H9 (cell line): ENCODE measurements at regions not wholly inside any gene's neighbourhood (a gene's known extent, or its start where the extent isn't known, plus 50 kb on each side); places are given as distances from the start of the nearest gene placed in this dataset.

ENCODE experiments used
- DNase-seq: peaks from one replicate; pipeline ENCODE4 v3.0.0-alpha.2; 2017
- H2AFZ ChIP-seq: one replicate; pipeline ENCODE4 v1.6.1; 2013; ENCODE audit warnings: mild to moderate bottlenecking, low read length, control low read depth, moderate library complexity
- H2AK5ac ChIP-seq: 2 replicates; pipeline ENCODE4 v1.6.1; 2013; ENCODE audit warnings: low read length, control low read depth, mixed read lengths; ENCODE audit not compliant: insufficient read length
- H2BK120ac ChIP-seq: one replicate; pipeline ENCODE4 v1.6.1; 2013; ENCODE audit warnings: low read depth, mild to moderate bottlenecking, low read length, control low read depth, inconsistent platforms; ENCODE audit not compliant: poor library complexity, severe bottlenecking
- H2BK12ac ChIP-seq: 2 replicates; pipeline ENCODE4 v1.6.1; 2013; ENCODE audit warnings: low read length, control low read depth, mixed read lengths, low read depth; ENCODE audit not compliant: insufficient read length
- H2BK15ac ChIP-seq: 2 replicates; pipeline ENCODE4 v1.6.1; 2013; ENCODE audit warnings: low read depth, low read length, control low read depth
- H2BK20ac ChIP-seq: one replicate; pipeline ENCODE4 v1.6.1; 2013; ENCODE audit warnings: low read depth, mild to moderate bottlenecking, low read length, control low read depth, inconsistent platforms; ENCODE audit not compliant: poor library complexity, severe bottlenecking
- H2BK5ac ChIP-seq: 2 replicates; pipeline ENCODE4 v1.6.1; 2013; ENCODE audit warnings: low read length, control low read depth, mixed read lengths; ENCODE audit not compliant: insufficient read length
- H3K14ac ChIP-seq: 2 replicates; pipeline ENCODE4 v1.6.1; 2013; ENCODE audit warnings: low read length, control low read depth; ENCODE audit not compliant: insufficient read depth
- H3K18ac ChIP-seq: 2 replicates; pipeline ENCODE4 v1.6.1; 2013; ENCODE audit warnings: low read depth, mild to moderate bottlenecking, mixed read lengths, low read length, control low read depth; ENCODE audit not compliant: insufficient read length
- H3K23ac ChIP-seq: 2 replicates; pipeline ENCODE4 v1.6.1; 2013; ENCODE audit warnings: low read length, control low read depth, mixed read lengths, low read depth; ENCODE audit not compliant: insufficient read length
- H3K23me2 ChIP-seq: 2 replicates; pipeline ENCODE4 v1.6.1; 2013; ENCODE audit warnings: low read depth, mild to moderate bottlenecking, mixed read lengths, low read length, control low read depth; ENCODE audit not compliant: insufficient read length, poor library complexity, severe bottlenecking
- H3K27ac ChIP-seq: 2 replicates; pipeline ENCODE4 v1.5.1; 2013; ENCODE audit warnings: low read length, control low read depth, mixed read lengths, low read depth; ENCODE audit not compliant: insufficient read length
- H3K27me3 ChIP-seq: 2 replicates; pipeline ENCODE4 v1.6.1; 2013; ENCODE audit warnings: low read length, control low read depth, inconsistent platforms; ENCODE audit not compliant: insufficient read depth
- H3K4ac ChIP-seq: 2 replicates; pipeline ENCODE4 v1.6.1; 2013; ENCODE audit warnings: low read depth, mild to moderate bottlenecking, control low read depth, inconsistent platforms, low read length, moderate library complexity
- H3K4me1 ChIP-seq: 2 replicates; pipeline ENCODE4 v1.6.1; 2013; ENCODE audit warnings: low read length, control low read depth, inconsistent platforms; ENCODE audit not compliant: insufficient read depth
- H3K4me2 ChIP-seq: 2 replicates; pipeline ENCODE4 v1.6.1; 2013; ENCODE audit warnings: low read length, control low read depth, mixed read lengths; ENCODE audit not compliant: insufficient read length, insufficient read depth
- H3K56ac ChIP-seq: 2 replicates; pipeline ENCODE4 v1.6.1; 2013; ENCODE audit warnings: low read depth, mild to moderate bottlenecking, mixed read lengths, low read length, control low read depth; ENCODE audit not compliant: insufficient read length
- H3K79me1 ChIP-seq: 2 replicates; pipeline ENCODE4 v1.6.1; 2013; ENCODE audit warnings: low read depth, mild to moderate bottlenecking, moderate library complexity, low read length, control low read depth, inconsistent platforms; ENCODE audit not compliant: insufficient read depth, poor library complexity, severe bottlenecking
- H3K79me2 ChIP-seq: 2 replicates; pipeline ENCODE4 v1.6.1; 2013; ENCODE audit warnings: low read length, control low read depth, inconsistent platforms; ENCODE audit not compliant: insufficient read depth
- H3K9ac ChIP-seq: 2 replicates; pipeline ENCODE4 v1.6.1; 2013; ENCODE audit warnings: low read length, control low read depth, mixed read lengths; ENCODE audit not compliant: insufficient read length; ENCODE audit errors: extremely low read depth
- H3K9me3 ChIP-seq: one replicate; pipeline ENCODE4 v1.6.1; 2013; ENCODE audit warnings: low read depth, low read length, inconsistent platforms; ENCODE audit not compliant: control insufficient read depth
- H3T11ph ChIP-seq: one replicate; pipeline ENCODE4 v1.6.1; 2013; ENCODE audit warnings: mild to moderate bottlenecking, low read length, control low read depth, inconsistent platforms
- H4K20me1 ChIP-seq: one replicate; pipeline ENCODE4 v1.6.1; 2013; ENCODE audit not compliant: control insufficient read depth, insufficient read length, insufficient read depth
- H4K5ac ChIP-seq: 2 replicates; pipeline ENCODE4 v1.6.1; 2013; ENCODE audit warnings: low read depth, mild to moderate bottlenecking, mixed read lengths, low read length, control low read depth; ENCODE audit not compliant: insufficient read length
- H4K8ac ChIP-seq: replicated peaks from 2 replicates; pipeline ENCODE4 v1.6.1; 2013; ENCODE audit warnings: low read length, control low read depth, mixed read lengths, low read depth; ENCODE audit not compliant: insufficient read length
- H4K91ac ChIP-seq: 2 replicates; pipeline ENCODE4 v1.6.1; 2013; ENCODE audit warnings: low read depth, mild to moderate bottlenecking, moderate library complexity, mixed read lengths, low read length, control low read depth; ENCODE audit not compliant: insufficient read length
- H3K27ac Mint-ChIP-seq, 3 experiments: 2 replicates in 2 of 3; 3 replicates in 1 of 3; pipeline ENCODE4 v1.8.0; 2020 to 2021; ENCODE audit warnings: mixed read lengths in 3 of 3, mild to moderate bottlenecking in 1 of 3, moderate library complexity in 1 of 3
- H3K27me3 Mint-ChIP-seq: 2 replicates; pipeline ENCODE4 v1.8.0; 2021; ENCODE audit warnings: low read depth, mild to moderate bottlenecking, moderate library complexity, mixed read lengths
- H3K36me3 Mint-ChIP-seq, 3 experiments: 2 replicates in 2 of 3; 3 replicates in 1 of 3; pipeline ENCODE4 v1.8.0; 2020 to 2021; ENCODE audit warnings: low read depth in 3 of 3, mixed read lengths in 3 of 3; ENCODE audit not compliant: insufficient read depth in 1 of 3
- H3K4me1 Mint-ChIP-seq, 2 experiments: 2 replicates each; pipeline ENCODE4 v1.8.0; 2020; ENCODE audit warnings: mixed read lengths in 2 of 2
- H3K4me3 Mint-ChIP-seq, 2 experiments: 2 replicates in 1 of 2; 3 replicates in 1 of 2; pipeline ENCODE4 v1.8.0; 2020 to 2021; ENCODE audit warnings: mild to moderate bottlenecking in 2 of 2, mixed read lengths in 2 of 2, moderate library complexity in 1 of 2
- H3K9me3 Mint-ChIP-seq, 2 experiments: 2 replicates in 1 of 2; 3 replicates in 1 of 2; pipeline ENCODE4 v1.8.0; 2020; ENCODE audit warnings: mild to moderate bottlenecking in 2 of 2, mixed read lengths in 2 of 2, moderate library complexity in 1 of 2
- CTCF ChIP-seq: fragments of 200-600 bp; sonication (generic); conservative IDR thresholded peaks from 3 replicates; pipeline ENCODE4 v1.8.0; 2021; ENCODE audit warnings: antibody characterized with exemption, mild to moderate bottlenecking
- WGBS: extraction: QIAGEN DNeasy Blood & Tissue Kit; methylation state at CpG from one replicate; pipeline ENCODE4 v1.1.7; 2013; ENCODE audit warnings: missing lambda C conversion rate, low lambda C conversion rate, mixed read lengths; ENCODE audit not compliant: insufficient read length; ENCODE audit errors: extremely low coverage; 5-methylcytosine and 5-hydroxymethylcytosine counted together

DNA sequence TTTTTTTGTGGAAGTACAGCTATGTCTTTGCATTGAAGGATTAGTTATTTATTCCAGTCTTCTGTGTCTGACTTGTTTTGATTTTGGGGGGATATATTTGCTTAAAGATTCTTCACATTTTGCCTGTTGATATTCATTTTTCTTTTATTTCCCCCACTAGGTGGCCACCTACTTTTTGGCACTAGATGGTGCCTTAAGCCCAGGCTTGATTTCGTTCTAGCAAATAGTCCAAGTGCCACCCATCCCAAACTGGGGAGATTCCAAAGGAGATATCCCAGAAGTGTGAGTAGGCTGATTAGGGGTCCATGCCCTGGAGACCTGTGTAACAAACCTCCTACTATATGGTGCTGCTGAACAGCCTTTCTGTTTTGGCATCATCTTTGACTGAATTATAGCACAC, 80.0 kb upstream of the SPATA16 start:
- Histone ChIP-seq H3K27ac (no peak overlapping the region), H3T11ph (no peak overlapping the region), H3K18ac (no peak overlapping the region), H3K23me2 (no peaks in the 10 kb centered on the region), H3K14ac (no peak overlapping the region), H4K8ac (no peak overlapping the region), H2BK15ac (no peak overlapping the region), H2BK12ac (no peak overlapping the region), H3K79me2 (no peaks in the 10 kb centered on the region), H4K91ac (no peak overlapping the region), H2BK5ac (no peak overlapping the region), H3K9me3 (no peaks in the 10 kb centered on the region), H2AK5ac (no peak overlapping the region), H3K4ac (no peak overlapping the region), H2BK20ac (no peak overlapping the region), H4K5ac (no peak overlapping the region), H3K27me3 (no peaks in the 10 kb centered on the region), H3K4me1 (no peaks in the 10 kb centered on the region), H3K79me1 (no peaks in the 10 kb centered on the region), H3K23ac (no peak overlapping the region), H3K4me2 (no peak overlapping the region), H2BK120ac (no peak overlapping the region), H3K56ac (no peak overlapping the region), H2AFZ (no peak overlapping the region), H3K9ac (no peak overlapping the region), H4K20me1 (no peaks in the 10 kb centered on the region)
- Mint-ChIP-seq H3K36me3 (peaks cover 0 to 23% (median 7%) of the 10 kb centered on the region in 3 experiments), H3K4me3 (no peak overlapping the region), H3K4me1 (peaks cover 0 to 3% of the 10 kb centered on the region in 2 experiments; a peak in 2 of 4 replicates), H3K9me3 (peaks cover 16 to 22% of the 10 kb centered on the region in 2 experiments), H3K27ac (peak overlapping the region in 1 of 3 experiments; percentile 50; a peak in 1 of 7 replicates), H3K27me3 (no peaks in the 10 kb centered on the region)
- no CpG with 5 or more reads among the region's 1 CpG for WGBS
- peak; percentile 65 for TF ChIP-seq CTCF
- DNase-seq = no peak
